ENCODE measurements at regions not wholly inside any gene's neighbourhood (a gene's known extent, or its start where the extent isn't known, plus 50 kb on each side); places are given as distances from the start of the nearest gene placed in this dataset.

DNA sequence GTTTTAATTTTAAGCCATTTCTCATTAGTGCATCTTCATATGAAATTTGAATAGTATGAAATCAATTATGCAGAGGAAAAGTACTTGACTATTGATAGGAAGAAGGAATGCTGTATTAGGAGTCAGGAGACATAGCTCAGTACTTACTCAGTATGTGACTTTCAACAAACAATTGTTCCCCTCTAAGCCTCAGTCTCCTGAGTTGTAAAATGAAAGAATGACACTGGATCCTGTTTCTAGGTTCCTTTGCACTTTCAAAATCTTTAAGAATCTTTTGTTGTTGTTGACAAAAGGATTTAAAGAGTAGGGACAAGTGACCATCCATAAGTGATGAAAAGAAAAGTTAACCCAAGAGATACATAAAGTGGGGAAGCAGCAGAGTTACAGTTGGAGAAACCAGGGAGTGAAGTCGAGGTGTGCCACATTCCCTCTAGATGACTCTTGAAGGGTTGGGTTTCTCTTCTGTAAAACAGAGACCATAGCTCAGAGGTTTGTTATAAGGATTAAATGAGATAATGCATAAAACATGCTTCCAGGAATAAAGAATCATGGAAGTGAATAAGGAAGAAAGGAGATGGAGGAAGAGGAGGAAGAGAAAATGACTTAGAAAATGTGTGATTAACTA, 105.7 kb upstream of the KCNJ15 start:
- TF ChIP-seq, protein P1, sequence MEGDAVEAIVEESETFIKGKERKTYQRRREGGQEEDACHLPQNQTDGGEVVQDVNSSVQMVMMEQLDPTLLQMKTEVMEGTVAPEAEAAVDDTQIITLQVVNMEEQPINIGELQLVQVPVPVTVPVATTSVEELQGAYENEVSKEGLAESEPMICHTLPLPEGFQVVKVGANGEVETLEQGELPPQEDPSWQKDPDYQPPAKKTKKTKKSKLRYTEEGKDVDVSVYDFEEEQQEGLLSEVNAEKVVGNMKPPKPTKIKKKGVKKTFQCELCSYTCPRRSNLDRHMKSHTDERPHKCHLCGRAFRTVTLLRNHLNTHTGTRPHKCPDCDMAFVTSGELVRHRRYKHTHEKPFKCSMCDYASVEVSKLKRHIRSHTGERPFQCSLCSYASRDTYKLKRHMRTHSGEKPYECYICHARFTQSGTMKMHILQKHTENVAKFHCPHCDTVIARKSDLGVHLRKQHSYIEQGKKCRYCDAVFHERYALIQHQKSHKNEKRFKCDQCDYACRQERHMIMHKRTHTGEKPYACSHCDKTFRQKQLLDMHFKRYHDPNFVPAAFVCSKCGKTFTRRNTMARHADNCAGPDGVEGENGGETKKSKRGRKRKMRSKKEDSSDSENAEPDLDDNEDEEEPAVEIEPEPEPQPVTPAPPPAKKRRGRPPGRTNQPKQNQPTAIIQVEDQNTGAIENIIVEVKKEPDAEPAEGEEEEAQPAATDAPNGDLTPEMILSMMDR (IDR thresholded peaks at IDR 0.05) = no peak
- no peak for TF ChIP-seq POLR2AphosphoS5 (IDR thresholded peaks at IDR 0.05; ENCODE audit: low read depth, low read length)
- no peak for TF ChIP-seq TCF7L2 (IDR thresholded peaks at IDR 0.05; ENCODE audit: low read depth, low read length)
